ENCODE measurements at regions not wholly inside any gene's neighbourhood (a gene's known extent, or its start where the extent isn't known, plus 50 kb on each side); places are given as distances from the start of the nearest gene placed in this dataset.

GRCh38 chr5:136420168-136420898, 55.0 kb upstream of the TRPC7 start:
- DNase-seq: no peak

- DNase-seq: no peak
These were observed 53.0 kb upstream of the TRPC7 start for GRCh38 chr5:136418301-136418700.

Data from amygdala (tissue), 56 donors.